Cardiac fibroblast (primary cell): ENCODE measurements at regions not wholly inside any gene's neighbourhood (a gene's known extent, or its start where the extent isn't known, plus 50 kb on each side); places are given as distances from the start of the nearest gene placed in this dataset.
"Not testable (repeated sequence)": the region's sequence is repeated elsewhere in the genome, so short reads cannot be mapped to it uniquely, and the experiment has no call there.

Experiments used
- DNase-seq, 2 donors: peaks; one replicate each; pipeline versions ENCODE4 v3.0.0 to v3.0.0-alpha.2; 2010; ENCODE audit warnings: low read depth in 2 of 2
- H3K4me3 ChIP-seq, 2 donors: replicated peaks in 1 of 2; 1 replicate in 1 of 2; 2 replicates in 1 of 2; pipeline ENCODE4 v1.5.1; 2011; ENCODE audit warnings: low read depth in 2 of 2, low read length in 2 of 2, mild to moderate bottlenecking in 2 of 2, moderate library complexity in 1 of 2
- CTCF ChIP-seq: IDR thresholded peaks from one replicate; pipeline ENCODE4 v1.5.1; 2011; ENCODE audit warnings: low read depth, mild to moderate bottlenecking, low read length, inconsistent platforms

- peak; percentile 19 to 45 for DNase-seq
- TF ChIP-seq CTCF = no peak
- no peak overlapping the region for H3K4me3 ChIP-seq
These were observed 129.4 kb downstream of the IBTK start for GRCh38 chr6:82118150-82118562.

GRCh38 chr6:82114748-82115147 is 132.8 kb downstream of the IBTK start:
- DNase-seq = no peak
- no peak for TF ChIP-seq CTCF
- no peak overlapping the region for H3K4me3 ChIP-seq

- H3K4me3 ChIP-seq = no peak overlapping the region
- DNase-seq = no peak
- TF ChIP-seq CTCF = no peak
These were observed 134.3 kb downstream of the IBTK start for GRCh38 chr6:82113231-82113630.

- no peak for DNase-seq
- no peak overlapping the region for H3K4me3 ChIP-seq
- TF ChIP-seq CTCF = no peak
These were observed 135.7 kb downstream of the IBTK start for GRCh38 chr6:82111818-82112217.

DNA sequence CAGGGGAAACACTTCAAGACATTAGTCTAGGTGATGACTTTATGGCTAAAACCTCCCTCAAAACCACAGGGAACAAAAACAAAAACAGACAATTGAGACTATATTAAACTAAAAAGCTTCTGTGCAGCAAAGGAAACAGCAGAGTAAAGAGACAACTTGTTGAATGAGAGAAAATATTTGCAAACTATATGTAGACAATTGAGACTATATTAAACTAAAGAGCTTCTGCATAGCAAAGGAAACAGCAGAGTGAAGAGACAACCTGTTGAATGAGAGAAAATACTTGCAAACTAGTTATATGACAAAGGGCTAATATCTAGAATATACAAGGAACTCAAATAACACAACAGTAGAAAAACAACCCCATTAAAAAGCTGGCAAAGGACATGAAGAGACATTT is 136.4 kb downstream of the IBTK start:
- TF ChIP-seq CTCF = no peak
- H3K4me3 ChIP-seq = no peak overlapping the region
- DNase-seq = no peak

DNA sequence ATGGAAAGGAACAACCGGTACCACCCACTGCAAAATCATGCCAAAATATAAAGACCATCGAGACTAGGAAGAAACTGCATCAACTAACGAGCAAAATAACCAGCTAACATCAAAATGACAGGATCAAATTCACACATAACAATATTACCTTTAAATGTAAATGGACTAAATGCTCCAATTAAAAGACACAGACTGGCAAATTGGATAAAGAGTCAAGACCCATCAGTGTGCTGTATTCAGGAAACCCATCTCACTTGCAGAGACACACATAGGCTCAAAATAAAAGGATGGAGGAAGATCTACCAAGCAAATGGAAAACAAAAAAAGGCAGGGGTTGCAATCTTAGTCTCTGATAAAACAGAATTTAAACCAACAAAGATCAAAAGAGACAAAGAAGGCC is 144.4 kb downstream of the IBTK start:
- DNase-seq, H3K4me3 ChIP-seq: not testable (repeated sequence)

GRCh38 chr6:82101374-82102114 is 146.0 kb downstream of the IBTK start:
- DNase-seq, H3K4me3 ChIP-seq: not testable (repeated sequence)

DNA sequence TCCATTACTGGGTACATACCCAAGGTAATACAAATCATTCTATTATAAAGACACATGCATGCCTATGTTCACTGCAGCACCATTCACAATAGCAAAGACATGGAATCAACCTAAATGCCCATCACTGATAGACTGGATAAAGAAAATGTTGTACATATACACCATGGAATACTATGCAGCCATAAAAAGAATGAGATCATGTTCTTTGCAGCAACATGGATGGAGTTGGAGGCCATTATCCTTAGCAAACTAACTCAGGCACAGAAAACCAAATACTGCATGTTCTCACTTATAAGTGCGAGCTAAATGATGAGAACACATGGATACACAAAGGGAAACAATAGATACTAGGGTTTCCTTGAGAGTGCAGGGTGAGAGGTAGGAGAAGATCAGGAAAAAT is 146.8 kb downstream of the IBTK start:
- not testable (repeated sequence) for H3K4me3 ChIP-seq, DNase-seq
